HG03575 (cell line): ENCODE measurements at regions not wholly inside any gene's neighbourhood (a gene's known extent, or its start where the extent isn't known, plus 50 kb on each side); places are given as distances from the start of the nearest gene placed in this dataset.

Experiments used
- ATAC-seq: cut with Tn5 transposase; IDR thresholded peaks from one replicate; pipeline ENCODE4 v1.9.1; 2021; ENCODE audit not compliant: unreplicated experiment, insufficient number of reproducible peaks, low FRiP score; ENCODE audit errors: extremely low read depth

DNA sequence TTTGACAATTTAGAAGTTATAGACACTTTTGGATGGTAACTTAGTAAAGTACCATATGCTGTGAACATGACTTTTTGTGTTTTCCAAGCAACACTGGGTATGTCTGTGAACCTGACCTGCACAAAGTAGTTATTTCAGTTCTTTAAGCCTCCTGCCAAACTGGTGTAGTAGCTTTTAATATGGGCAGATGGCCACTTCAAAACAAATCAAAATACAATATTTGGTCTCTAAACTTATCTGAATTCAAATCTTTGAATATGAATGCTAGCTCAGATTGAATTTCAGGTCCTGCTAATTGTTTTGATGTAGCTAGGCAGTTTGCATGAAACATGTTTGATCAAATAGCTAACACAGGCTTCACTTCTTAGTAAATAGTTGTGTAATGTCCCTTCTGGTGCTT, 1176.7 kb upstream of the CDH9 start:
- ATAC-seq, result no peak

DNA sequence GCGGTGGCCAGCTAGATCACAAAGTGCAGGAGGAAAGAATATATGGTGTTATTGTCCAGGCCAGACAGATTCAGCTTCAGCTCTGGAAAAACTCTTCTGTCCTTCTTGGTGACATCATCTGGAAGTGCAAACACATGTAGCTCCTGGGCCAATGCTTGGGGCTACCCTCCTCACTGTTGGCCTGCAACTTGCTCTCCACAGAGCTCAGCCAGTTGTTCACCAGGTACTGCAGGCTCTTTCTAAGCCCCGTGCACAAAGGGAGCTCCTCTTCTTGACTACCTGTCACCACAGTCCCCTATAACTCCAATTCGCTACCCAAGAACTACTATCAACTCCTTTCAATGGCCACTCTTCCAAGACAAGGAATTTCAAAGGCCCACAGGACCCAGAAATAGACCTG, 1175.9 kb upstream of the CDH9 start:
- ATAC-seq, result no peak

DNA sequence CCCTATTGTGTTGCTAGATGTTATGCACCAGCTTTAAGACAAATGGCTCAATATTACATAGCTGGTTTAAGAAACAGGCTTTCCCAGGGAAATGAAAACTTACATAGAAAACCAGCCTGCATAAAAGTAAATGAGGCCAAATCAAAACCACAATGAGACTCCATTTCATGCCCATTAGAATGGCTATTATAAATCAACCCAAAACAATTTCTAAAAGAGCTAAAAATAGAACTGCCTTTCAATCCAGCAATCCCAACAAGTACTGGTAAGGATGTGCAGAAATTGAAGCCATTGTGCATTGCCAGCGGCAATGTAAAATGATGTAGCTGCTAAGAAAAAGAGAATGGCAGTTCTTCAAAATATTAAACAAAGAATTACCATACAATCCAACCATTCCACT, 1170.0 kb upstream of the CDH9 start:
- ATAC-seq, result no peak

DNA sequence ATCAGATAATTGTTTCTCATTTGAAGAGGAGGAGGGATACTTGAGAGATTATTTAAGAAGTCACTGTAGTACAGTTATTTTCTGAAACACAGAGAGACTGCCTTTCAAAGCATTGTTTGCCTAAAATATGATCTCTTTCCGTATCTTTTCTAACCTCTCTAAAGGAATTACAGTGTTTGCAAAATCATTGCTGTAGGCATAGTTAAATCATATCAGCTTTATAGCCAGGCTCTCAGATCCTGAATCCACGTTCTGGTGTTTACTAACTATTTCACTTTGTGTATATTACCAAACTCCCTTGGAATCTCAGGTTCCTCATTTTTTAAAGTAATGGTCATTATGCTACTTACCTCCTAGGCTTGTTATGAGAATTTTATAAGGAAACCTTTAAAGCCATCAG, 1151.6 kb upstream of the CDH9 start:
- no peak for ATAC-seq

DNA sequence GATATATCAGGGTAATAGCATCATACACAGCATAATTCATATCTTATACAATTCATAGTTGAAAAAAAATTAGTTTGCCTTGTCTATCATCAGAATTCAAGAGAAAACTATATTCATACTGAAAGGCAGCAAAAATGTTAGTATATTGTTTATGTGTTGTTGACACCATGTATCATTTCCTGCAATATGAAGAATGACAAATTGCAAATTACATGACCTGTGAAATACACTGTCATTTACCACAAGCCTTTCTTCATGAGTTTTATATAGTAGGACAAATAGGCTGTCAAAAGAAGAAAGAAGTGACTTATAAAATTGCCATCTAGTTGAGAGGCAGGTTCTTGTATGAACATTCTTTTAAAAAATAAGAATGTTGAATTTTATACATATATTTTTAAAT, 1136.3 kb upstream of the CDH9 start:
- ATAC-seq, result no peak

DNA sequence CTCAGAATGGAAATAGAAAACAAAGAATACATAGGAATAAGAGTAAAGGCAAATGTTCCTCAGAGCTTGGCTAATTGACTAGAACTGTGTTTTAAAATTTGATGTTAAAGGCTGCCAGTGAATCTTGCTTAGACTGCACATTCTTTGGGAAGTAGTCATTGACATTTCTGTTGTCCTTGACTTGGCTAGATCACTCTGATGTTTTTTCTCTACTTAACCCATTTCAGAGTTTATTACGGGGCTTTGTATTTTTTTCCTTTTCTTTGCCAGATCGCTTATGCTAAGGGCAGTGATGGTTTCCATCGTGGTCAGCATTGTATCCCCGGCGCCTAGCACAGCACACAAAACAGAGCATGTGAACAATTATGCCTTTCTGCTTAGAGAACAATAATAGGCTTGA, 1126.7 kb upstream of the CDH9 start:
- ATAC-seq, result no peak

DNA sequence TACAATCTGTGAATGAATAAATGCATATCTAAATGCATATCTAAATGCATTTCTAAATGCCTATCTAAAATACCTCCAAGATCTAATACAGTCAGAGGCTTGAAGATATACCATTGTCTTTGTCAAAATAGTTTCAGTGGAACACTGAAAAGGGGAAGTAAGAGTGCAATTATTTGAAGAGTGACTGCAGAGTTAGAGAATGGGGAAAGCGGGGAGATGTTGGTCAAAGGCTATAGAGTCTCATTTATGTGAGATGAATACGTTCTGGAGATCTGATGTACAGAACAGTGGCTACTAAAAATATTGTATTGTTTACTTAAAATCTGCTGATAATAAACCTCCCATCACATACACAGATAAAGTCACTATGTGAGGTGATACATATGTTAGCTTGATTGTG, 1126.2 kb upstream of the CDH9 start:
- ATAC-seq, result no peak

DNA sequence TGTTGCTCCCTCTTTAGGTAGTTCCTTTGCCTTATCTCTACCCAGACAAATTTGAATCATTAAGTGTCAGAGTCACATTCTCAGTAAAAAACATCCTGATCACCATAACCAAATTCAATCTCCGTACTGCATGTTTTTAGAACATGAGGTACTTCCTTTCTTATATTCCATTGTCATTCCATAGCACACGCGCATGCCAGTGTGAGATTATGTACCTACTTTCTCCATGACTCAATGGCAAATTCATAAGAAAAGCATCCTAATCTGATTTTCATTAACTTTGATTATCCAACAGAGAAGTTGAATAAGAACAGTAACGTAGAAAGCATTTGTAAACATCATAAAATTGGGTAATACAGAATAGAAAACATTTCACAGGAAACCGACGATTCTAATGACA, 1118.6 kb upstream of the CDH9 start:
- ATAC-seq, result no peak

DNA sequence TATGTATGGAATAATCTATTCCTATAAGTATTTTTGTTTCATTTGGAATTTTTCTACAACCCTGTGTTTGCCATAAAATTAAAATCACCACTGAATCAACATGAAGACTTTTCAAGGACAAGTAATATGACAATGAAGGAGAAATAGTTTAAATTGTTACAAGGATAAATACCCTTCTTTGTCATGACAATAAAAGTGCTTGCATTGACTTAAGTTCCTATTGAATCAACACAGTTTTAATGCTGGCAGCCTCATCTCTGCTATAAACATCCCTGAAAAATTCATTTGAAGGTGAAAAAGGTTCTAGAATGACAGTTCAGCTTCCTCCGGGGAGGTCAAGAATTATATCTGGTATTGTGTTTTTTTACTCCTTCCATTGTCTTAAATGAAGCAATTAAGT, 1105.1 kb upstream of the CDH9 start:
- ATAC-seq, result no peak

DNA sequence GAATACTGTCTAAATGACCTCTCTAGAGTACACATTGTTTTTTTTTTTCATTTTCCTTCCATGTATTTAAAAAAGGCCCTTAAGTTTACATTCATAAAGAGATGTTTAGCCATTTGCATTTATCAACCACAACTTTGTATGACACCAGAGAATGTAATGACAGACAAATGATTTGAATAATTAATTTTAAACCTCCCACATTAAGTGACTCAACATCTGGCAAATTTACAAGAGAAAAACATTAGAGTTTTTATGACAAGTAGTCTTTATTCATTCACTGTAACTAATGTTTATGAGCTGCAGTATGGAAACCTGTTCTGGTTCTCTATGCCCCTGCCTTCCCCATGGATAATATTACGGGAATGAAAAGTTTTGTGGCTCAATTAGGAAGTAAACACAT, 1093.8 kb upstream of the CDH9 start:
- no peak for ATAC-seq

DNA sequence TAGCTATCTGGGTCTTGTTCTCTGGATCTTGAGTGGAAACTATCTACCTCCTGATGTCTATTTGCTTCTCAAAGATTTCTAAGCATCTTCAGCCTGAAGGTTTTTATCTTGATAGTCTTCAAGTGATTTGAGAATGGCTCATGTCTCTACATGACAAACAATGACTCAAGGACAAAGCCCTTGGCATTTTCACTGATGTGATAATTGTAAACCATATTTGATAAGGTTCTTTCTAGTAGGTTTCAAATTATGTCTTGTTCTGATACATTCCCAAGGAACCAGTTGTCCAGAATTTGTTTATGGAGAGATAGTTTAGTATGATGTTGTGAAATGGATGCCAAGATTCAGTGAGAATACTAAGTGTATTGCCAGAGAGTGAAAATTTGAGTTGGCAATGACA, 1079.3 kb upstream of the CDH9 start:
- ATAC-seq, result no peak

DNA sequence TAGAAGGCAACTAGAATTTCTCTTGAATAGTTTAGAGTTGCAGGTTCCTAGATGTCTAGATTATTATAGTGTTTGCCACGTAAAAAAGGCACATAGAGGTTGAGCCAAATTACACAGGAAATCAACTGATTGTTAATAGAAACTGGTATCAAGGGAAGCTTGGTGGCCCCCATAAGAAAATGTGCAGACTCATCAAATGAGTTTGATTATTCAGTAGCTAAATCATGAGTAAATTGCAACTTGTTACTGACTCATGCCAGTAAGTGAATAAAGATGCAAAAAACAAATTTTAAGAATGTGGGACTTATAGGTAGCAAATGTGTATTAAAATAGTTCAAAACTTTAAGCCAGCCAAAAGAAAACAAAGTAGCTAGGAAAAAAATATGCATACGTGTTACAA, 1078.9 kb upstream of the CDH9 start:
- ATAC-seq, result no peak

DNA sequence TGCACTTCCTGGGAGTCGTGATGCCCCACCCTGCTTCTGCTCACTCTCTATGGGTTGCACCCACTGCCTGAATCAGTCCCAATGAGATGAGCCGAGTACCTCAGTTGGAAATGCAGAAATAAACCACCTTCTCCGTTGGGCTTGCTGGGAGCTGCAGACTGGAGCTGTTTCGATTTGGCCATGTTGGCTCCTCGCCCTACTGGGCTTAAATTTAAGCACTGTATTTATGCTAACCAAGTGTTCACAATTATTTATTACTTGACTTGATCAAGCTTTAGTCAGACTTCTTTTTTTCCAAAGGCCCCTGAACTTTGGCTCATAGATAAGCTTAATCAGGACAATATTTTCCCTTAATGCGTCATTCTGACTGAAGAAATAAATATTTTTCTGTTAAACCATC, 1072.4 kb upstream of the CDH9 start:
- ATAC-seq, result no peak

DNA sequence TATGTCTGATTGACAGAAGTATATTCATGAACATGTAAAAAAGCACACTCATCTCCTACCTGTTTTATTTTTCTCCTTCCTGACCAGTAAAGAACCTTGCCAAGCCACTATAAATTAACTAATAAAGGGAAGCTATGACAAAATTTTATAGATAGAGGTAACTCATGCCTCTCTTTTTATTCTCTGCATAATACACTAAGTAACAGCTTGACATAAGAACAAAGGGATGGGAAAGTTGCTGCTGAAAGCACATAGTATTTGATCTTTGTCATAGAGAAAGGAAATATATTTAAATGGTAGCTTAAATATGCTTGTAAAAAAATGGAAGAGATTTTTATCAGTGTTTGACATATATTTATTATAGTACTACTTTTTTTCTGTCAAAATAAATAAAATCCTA, 1065.7 kb upstream of the CDH9 start:
- no peak for ATAC-seq

DNA sequence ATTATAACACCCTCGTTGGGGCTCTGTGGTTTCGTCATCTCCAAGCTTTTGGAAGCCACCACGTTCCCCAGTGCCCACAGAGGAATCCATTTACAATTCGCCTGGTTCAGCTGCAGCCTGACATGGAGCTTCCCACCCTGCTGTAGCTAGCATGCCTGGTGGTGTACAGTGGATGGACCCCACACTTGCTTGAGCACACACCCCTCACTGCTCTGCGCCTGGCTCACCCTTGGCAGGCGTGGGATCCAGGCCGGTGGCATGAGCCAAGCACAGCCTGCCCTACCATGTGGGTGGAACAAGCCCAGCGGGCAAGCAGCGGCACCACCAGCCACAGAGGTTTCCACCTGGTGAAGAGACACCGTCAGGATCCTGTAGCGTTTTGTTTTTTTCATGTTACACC, 1045.7 kb upstream of the CDH9 start:
- no peak for ATAC-seq

DNA sequence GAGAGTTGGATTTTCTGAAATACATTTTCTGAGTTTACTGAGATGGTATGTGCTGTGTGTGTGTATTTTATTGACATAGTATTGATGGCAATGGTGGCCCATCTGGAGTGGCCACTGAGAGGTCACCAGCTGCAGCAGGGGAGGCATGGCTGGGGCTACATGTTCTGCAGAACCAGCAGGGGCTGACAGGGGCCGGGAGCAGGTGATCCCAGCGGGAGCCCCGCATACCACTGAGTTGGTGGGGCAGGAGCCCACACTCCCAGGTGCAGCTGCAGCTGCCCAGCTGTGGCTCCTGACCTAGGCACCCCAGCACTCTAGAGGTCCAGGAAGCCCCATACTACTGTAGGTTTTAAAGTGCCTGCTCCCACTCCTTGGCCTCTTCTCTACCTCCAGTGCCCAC, 1044.2 kb upstream of the CDH9 start:
- no peak for ATAC-seq

DNA sequence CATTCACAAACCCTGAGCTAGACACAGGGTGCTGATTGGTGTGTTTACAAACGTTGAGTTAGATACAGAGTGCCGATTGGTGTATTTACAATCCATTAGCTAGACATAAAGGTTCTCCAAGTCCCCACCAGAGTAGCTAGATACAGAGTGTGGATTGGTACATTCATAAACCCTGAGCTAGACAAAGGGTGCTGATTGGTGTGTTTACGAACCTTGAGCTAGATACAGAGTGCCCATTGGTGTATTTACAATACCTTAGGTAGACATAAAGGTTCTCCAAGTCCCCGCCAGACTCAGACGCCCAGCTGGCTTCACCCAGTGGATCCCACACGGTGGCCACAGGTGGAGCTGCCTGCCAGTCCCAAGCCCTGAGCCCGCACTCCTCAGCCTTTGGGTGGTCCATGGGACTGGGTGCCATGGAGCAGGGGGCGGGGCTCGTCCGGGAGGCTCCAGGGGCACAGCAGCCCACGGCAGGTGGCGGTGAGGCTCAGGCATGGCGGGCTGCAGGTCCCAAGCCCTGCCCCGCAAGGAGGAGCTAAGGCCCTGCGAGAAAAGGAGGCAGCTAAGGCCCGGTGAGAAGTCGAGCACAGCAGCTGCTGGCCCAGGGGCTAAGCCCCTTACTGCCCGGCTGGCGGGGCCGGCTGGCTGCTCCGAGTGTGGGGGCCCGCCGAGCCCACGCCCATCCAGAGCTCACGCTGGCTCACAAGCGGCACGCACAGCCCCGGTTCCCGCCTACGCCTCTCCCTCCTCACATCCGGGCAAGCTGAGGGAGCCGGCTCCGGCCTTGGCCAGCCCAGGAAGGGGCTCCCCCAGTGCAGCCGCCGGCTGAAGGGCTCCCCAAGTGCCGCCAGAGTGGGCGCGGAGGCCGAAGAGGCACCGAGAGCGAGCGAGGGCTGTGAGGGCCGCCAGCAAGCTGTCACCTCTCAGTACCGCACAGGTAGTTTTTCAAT, 1039.2 kb upstream of the CDH9 start:
- ATAC-seq, result no peak

DNA sequence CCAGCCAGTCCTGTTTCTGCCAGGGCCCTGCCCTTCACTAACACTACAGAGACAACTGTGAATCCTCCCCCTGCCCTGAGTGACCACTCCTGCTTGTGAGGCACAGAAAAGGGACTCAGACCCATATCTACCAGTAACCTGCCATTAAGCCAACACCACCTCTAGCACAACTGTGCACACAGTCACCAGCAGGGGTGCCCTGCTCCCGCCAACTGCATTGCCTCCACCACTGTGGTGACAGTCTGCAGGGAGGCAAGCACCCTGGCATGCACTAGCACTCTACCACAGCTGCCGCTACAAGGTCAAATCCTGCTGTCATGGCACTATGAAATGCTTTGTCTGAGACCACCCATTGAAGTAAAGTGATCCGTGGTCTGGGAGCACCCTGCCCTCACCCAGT, 1028.5 kb upstream of the CDH9 start:
- no peak for ATAC-seq

DNA sequence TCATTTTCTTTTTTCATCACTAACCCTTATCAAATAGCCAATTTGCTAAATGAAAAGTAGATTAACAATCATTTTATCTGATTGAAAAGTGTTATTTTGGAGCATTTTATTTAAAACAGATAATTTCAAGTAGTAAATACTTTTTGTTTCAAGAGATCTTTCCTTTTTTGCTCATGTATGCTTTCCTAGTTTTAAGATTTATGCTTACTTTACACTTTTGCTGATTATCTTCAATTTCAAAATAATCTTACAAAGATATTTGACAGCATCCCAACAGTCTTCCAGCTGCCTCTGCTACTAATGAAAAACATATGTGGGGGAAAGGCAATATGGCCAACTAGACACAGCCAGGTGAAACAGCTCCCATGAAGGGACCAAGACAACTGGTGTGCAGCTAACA, 1027.3 kb upstream of the CDH9 start:
- ATAC-seq, result no peak

DNA sequence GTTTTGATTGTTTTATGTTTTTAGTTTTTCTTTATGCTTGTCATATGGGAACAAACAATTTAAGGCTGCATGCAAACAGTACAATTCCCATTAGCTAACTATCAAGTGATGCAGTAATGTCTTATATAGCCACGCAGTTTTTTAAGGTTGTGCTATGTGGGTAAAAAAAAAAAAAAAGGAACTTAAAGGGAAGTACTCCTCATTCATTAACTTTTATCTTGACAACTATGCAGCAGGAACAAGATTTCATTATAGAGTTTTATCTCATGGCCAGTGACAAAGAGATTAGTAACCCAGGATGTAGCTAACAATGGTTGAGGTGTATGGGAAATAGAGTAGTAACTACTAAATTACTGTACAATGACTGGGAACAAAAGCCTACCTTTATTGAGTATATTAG, 1008.2 kb upstream of the CDH9 start:
- ATAC-seq, result no peak

DNA sequence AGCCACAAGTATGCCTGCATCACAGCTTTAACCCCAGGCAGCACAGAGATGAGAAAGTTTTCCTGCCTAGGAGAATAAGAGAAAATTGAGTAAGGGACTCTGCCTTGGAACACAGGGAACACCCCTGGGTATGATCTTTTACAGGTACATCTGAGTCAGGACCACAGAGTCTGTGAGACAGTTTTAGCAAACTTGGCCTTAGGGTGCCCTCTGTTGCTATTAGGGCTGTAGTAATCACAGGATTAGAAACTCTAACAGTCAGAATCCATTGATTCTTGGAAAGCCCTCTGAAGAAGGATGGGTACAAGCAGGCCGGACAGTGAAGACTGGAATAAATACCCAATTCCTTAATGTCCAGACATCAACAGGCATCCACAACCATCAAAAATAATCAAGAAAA, 989.5 kb upstream of the CDH9 start:
- ATAC-seq, result no peak
